ENCODE measurements at regions not wholly inside any gene's neighbourhood (a gene's known extent, or its start where the extent isn't known, plus 50 kb on each side); places are given as distances from the start of the nearest gene placed in this dataset.

DNA sequence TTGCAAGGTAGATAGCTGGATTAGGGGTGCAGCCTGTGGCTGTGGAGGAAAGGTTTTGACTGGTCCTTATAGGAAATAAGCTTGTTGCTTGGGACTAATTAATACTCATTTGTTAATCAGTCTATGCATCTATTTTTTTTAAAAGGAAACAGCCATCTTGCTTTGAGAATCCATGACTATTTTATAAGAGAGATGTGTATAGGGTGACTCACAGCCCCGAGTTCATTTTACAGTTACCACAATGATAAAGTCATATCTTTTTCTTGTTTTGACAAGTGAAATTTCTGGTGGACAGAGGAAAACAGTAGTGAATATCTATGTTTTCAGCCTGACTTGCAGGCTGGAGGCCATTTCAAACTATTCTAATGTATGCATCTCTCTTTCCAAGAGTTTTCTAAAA lies 193.5 kb upstream of the CCDC68 start:
- POLR2A ChIA-PET, result no interaction called here
- no peak for DNase-seq (ENCODE audit: extremely low spot score)
- no peak for TF ChIP-seq TARDBP (IDR thresholded peaks at IDR 0.05)
- TF ChIP-seq, protein P1, sequence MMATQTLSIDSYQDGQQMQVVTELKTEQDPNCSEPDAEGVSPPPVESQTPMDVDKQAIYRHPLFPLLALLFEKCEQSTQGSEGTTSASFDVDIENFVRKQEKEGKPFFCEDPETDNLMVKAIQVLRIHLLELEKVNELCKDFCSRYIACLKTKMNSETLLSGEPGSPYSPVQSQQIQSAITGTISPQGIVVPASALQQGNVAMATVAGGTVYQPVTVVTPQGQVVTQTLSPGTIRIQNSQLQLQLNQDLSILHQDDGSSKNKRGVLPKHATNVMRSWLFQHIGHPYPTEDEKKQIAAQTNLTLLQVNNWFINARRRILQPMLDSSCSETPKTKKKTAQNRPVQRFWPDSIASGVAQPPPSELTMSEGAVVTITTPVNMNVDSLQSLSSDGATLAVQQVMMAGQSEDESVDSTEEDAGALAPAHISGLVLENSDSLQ (IDR thresholded peaks at IDR 0.05), result no peak
- TF ChIP-seq ZNF384 (IDR thresholded peaks at IDR 0.05), result no peak
- TF ChIP-seq SUZ12 (IDR thresholded peaks at IDR 0.05), result no peak
- TF ChIP-seq HDGF (IDR thresholded peaks at IDR 0.05; ENCODE audit: borderline replicate concordance), result no peak
- no peak for TF ChIP-seq FOXK2 (IDR thresholded peaks at IDR 0.05)
- no peak for TF ChIP-seq LEF1 (IDR thresholded peaks at IDR 0.05; ENCODE audit: borderline replicate concordance)
- no peak for TF ChIP-seq NFRKB (IDR thresholded peaks at IDR 0.05)
- no peak for TF ChIP-seq ARNT (IDR thresholded peaks at IDR 0.05)
- no peak for TF ChIP-seq CTBP1 (IDR thresholded peaks at IDR 0.05; ENCODE audit: borderline replicate concordance)
- TF ChIP-seq BHLHE40 (IDR thresholded peaks at IDR 0.05; ENCODE audit: borderline replicate concordance), result no peak
- TF ChIP-seq SP1 (IDR thresholded peaks at IDR 0.05), result no peak
- TF ChIP-seq ELF4 (IDR thresholded peaks at IDR 0.05), result no peak
- no peak for TF ChIP-seq L3MBTL2 (conservative IDR thresholded peaks at IDR 0.05)
- no peak for TF ChIP-seq FOXM1 (IDR thresholded peaks at IDR 0.05; ENCODE audit: borderline replicate concordance)
- CTCF ChIA-PET, result no interaction called here

DNA sequence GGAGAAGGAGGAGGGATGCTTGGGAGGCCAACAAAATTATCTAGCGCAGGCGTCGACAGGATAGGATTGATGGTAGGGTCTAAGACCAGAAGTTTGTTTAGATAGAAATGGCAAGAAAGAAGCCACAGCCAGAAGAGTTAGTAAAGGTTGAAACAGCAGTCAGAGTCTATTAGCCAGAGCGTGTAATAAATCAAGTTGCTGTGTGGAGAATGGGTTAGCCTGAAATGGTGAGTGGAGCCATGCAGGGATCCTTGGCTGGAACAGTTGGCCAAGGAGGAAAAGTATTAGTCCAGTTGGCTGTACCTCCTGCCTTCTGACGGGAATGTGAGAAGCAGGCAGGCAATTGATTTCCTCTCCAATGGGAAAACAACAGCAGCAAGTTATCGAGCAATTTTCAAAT lies 190.7 kb upstream of the CCDC68 start:
- no peak for DNase-seq (ENCODE audit: extremely low spot score)
- CTCF ChIA-PET, result no interaction called here
- POLR2A ChIA-PET, result no interaction called here
- TF ChIP-seq CTBP1 (IDR thresholded peaks at IDR 0.05; ENCODE audit: borderline replicate concordance) (no peak), HDGF (IDR thresholded peaks at IDR 0.05; ENCODE audit: borderline replicate concordance) (no peak), SP1 (IDR thresholded peaks at IDR 0.05) (no peak), TARDBP (IDR thresholded peaks at IDR 0.05) (no peak), LEF1 (IDR thresholded peaks at IDR 0.05; ENCODE audit: borderline replicate concordance) (no peak), FOXK2 (IDR thresholded peaks at IDR 0.05) (no peak), NFRKB (IDR thresholded peaks at IDR 0.05) (no peak), FOXM1 (IDR thresholded peaks at IDR 0.05; ENCODE audit: borderline replicate concordance) (no peak), BHLHE40 (IDR thresholded peaks at IDR 0.05; ENCODE audit: borderline replicate concordance) (no peak), ARNT (IDR thresholded peaks at IDR 0.05) (no peak), ZNF384 (IDR thresholded peaks at IDR 0.05) (no peak), L3MBTL2 (conservative IDR thresholded peaks at IDR 0.05) (no peak)
- TF ChIP-seq, protein P1 (IDR thresholded peaks at IDR 0.05), result no peak

DNA sequence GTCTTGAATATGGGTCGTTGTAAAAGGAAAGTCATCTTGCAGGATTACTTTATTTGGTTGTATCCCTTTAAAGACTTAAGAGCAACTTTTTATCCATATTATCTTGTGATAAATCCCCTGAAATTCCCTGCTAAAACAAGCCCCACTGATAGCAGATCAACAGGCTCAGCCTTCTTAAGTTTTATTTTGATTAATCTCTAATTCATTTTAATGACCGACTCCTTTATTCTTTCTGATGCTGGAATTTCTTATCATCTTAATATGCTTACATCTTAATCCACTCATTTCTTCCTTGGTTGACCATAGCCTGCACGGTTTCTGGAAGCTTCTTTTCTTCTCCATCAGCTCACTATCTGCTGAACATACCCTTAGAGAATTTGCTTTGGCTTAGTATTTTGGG lies 188.5 kb upstream of the CCDC68 start:
- POLR2A ChIA-PET, result no interaction called here
- CTCF ChIA-PET, result no interaction called here
- DNase-seq (ENCODE audit: extremely low spot score), result no peak
- no peak for TF ChIP-seq CTBP1 (IDR thresholded peaks at IDR 0.05; ENCODE audit: borderline replicate concordance)
- TF ChIP-seq LEF1 (IDR thresholded peaks at IDR 0.05; ENCODE audit: borderline replicate concordance), result no peak
- TF ChIP-seq HDGF (IDR thresholded peaks at IDR 0.05; ENCODE audit: borderline replicate concordance), result no peak
- TF ChIP-seq, protein P1 (IDR thresholded peaks at IDR 0.05), result no peak
- no peak for TF ChIP-seq FOXA1 (IDR thresholded peaks at IDR 0.05)
- TF ChIP-seq BHLHE40 (IDR thresholded peaks at IDR 0.05; ENCODE audit: borderline replicate concordance), result no peak
- no peak for TF ChIP-seq FOXM1 (IDR thresholded peaks at IDR 0.05; ENCODE audit: borderline replicate concordance)
- no peak for TF ChIP-seq ARNT (IDR thresholded peaks at IDR 0.05)
- TF ChIP-seq SUZ12 (IDR thresholded peaks at IDR 0.05), result no peak
- TF ChIP-seq L3MBTL2 (conservative IDR thresholded peaks at IDR 0.05), result no peak
- no peak for TF ChIP-seq TARDBP (IDR thresholded peaks at IDR 0.05)
- TF ChIP-seq NFRKB (IDR thresholded peaks at IDR 0.05), result no peak
- no peak for TF ChIP-seq ELF4 (IDR thresholded peaks at IDR 0.05)
- no peak for TF ChIP-seq SP1 (IDR thresholded peaks at IDR 0.05)
- TF ChIP-seq ZNF384 (IDR thresholded peaks at IDR 0.05), result no peak
- TF ChIP-seq FOXK2 (IDR thresholded peaks at IDR 0.05), result no peak

DNA sequence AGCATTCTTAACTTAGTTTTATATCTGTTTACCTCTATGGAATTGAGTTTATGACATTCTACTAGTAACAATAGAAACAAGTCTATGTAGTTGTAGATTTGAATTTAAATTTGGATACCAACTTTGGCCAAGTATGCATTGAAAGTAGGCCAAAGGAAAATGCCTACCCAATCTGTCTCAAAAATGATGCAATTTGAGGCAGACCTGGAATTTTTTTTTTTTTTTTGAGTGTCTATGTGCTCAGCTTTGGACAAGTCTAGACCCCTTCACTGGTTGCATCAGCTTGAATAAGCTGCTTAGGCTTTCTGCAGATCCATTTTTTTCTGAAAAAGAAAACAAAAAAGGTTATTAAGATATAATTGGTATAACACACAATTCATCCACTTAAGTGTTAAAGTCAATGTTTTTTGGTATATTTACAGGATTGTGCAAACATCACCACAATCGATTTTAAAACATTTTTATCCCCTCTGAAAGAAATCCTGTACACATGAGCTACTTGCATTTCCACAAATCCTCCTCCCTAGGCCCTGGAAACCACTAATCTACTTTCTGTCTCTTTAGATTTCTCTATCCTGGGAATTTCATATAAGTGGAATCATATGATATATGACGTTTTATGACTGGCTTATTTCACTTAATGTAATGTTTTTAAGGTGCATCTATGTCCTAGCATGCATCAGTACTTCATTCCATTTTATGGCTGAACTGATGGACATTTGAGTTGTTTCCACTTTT lies 185.1 kb upstream of the CCDC68 start:
- TF ChIP-seq FOXM1 (IDR thresholded peaks at IDR 0.05; ENCODE audit: borderline replicate concordance) (no peak), BHLHE40 (IDR thresholded peaks at IDR 0.05; ENCODE audit: borderline replicate concordance) (no peak)
- DNase-seq (ENCODE audit: extremely low spot score), result no peak
- CTCF ChIA-PET, result no interaction called here
- POLR2A ChIA-PET, result no interaction called here

DNA sequence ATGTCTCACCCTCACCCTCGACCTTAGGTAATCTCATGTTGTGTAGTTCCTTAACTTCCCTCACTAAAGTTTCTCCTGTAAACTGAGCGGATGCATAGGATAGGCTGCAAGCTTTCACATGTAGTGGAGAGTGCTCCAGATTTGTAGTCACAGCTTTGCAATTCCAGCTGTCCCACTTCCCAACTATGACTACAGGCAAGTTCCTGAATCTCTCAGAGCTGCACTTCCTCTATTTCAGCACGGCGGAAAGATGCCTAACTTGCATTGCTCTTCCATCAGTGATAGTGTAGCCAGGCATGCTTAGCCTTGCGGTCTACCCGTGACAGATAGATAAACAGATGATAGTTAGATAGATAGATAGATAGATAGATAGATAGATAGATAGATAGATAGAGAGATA lies 183.1 kb upstream of the CCDC68 start:
- ChIA-PET POLR2A (no interaction called here), CTCF (no interaction called here)
- TF ChIP-seq CTBP1 (IDR thresholded peaks at IDR 0.05; ENCODE audit: borderline replicate concordance), result no peak
- TF ChIP-seq SUZ12 (IDR thresholded peaks at IDR 0.05), result no peak
- TF ChIP-seq SP1 (IDR thresholded peaks at IDR 0.05), result no peak
- TF ChIP-seq BHLHE40 (IDR thresholded peaks at IDR 0.05; ENCODE audit: borderline replicate concordance), result no peak
- no peak for TF ChIP-seq FOXK2 (IDR thresholded peaks at IDR 0.05)
- no peak for TF ChIP-seq HDGF (IDR thresholded peaks at IDR 0.05; ENCODE audit: borderline replicate concordance)
- no peak for TF ChIP-seq ZNF384 (IDR thresholded peaks at IDR 0.05)
- TF ChIP-seq ELF4 (IDR thresholded peaks at IDR 0.05), result no peak
- no peak for TF ChIP-seq L3MBTL2 (conservative IDR thresholded peaks at IDR 0.05)
- TF ChIP-seq NFRKB (IDR thresholded peaks at IDR 0.05), result no peak
- no peak for TF ChIP-seq FOXA1 (IDR thresholded peaks at IDR 0.05)
- TF ChIP-seq, protein P1 (IDR thresholded peaks at IDR 0.05), result no peak
- DNase-seq (ENCODE audit: extremely low spot score), result no peak
